PC-3 (cell line): ENCODE measurements at regions not wholly inside any gene's neighbourhood (a gene's known extent, or its start where the extent isn't known, plus 50 kb on each side); places are given as distances from the start of the nearest gene placed in this dataset.

ENCODE experiments used
- EZH2 ChIP-seq: fragments of 300-600 bp; sonication (generic); IDR thresholded peaks from one replicate; pipeline ENCODE4 v1.6.1; 2017; ENCODE audit warnings: antibody characterized with exemption, mild to moderate bottlenecking, low read length; ENCODE audit not compliant: unreplicated experiment
- EZH2phosphoT487 ChIP-seq: fragments of 300-600 bp; sonication (generic); IDR thresholded peaks from 2 replicates; pipeline ENCODE4 v1.6.1; 2018; ENCODE audit warnings: mild to moderate bottlenecking, antibody characterized with exemption, low read length, borderline replicate concordance
- TF ChIP-seq, protein P1 (sequence below): fragments of 300-600 bp; sonication (generic); conservative IDR thresholded peaks from 2 replicates; pipeline ENCODE4 v1.5.1; 2017; ENCODE audit warnings: antibody characterized with exemption, low read depth, mild to moderate bottlenecking, low read length

DNA sequence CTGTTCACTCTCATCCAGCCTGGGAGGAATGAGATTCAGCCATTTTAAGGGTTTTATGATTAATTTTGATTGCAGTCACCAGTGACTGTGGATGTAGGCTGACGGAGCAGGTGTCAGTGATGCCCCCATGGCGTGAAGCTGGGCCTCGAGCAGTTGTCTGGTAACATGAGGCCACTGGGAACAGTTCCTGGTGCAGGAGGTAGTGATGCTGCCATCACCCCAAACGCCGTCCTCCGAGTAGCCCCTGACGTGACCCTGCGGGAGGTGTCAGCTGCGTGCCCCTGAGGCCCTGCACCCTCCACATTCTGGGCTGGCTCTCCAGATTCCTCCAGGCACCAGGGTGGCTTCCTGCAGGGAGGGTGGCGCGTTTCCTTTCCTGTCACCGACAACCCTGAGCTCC lies 277.2 kb downstream of the TEX29 start:
- TF ChIP-seq, protein P1, sequence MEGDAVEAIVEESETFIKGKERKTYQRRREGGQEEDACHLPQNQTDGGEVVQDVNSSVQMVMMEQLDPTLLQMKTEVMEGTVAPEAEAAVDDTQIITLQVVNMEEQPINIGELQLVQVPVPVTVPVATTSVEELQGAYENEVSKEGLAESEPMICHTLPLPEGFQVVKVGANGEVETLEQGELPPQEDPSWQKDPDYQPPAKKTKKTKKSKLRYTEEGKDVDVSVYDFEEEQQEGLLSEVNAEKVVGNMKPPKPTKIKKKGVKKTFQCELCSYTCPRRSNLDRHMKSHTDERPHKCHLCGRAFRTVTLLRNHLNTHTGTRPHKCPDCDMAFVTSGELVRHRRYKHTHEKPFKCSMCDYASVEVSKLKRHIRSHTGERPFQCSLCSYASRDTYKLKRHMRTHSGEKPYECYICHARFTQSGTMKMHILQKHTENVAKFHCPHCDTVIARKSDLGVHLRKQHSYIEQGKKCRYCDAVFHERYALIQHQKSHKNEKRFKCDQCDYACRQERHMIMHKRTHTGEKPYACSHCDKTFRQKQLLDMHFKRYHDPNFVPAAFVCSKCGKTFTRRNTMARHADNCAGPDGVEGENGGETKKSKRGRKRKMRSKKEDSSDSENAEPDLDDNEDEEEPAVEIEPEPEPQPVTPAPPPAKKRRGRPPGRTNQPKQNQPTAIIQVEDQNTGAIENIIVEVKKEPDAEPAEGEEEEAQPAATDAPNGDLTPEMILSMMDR, result no peak
- TF ChIP-seq EZH2phosphoT487 (no peak), EZH2 (no peak)
